ENCODE measurements at regions not wholly inside any gene's neighbourhood (a gene's known extent, or its start where the extent isn't known, plus 50 kb on each side); places are given as distances from the start of the nearest gene placed in this dataset.

GRCh38 chr11:112801817-112802088, 159.5 kb upstream of the NCAM1 start (continued):
- no peak for TF ChIP-seq ZBTB1 (CRISPR knock-in tag; IDR thresholded peaks at IDR 0.05; ENCODE audit: borderline replicate concordance)
- TF ChIP-seq NR3C1 (CRISPR knock-in tag; IDR thresholded peaks at IDR 0.05): no peak

GRCh38 chr11:112805658-112806057, 155.6 kb upstream of the NCAM1 start:
- no peak overlapping the region for H3K27ac ChIP-seq (ENCODE audit: extremely low read length, insufficient read depth, low read length)
- no peak for DNase-seq (ENCODE audit: low spot score)
- POLR2A ChIA-PET: no interaction called here
- H3K4me2 ChIP-seq (ENCODE audit: low read depth, low read length): no peak overlapping the region
- H4K20me1 ChIP-seq (ENCODE audit: insufficient read depth, low read length): no peaks in the 10 kb centered on the region
- no CpG with 5 or more reads among the region's 3 CpGs for WGBS (ENCODE audit: low lambda C conversion rate)
- FAIRE-seq: no peak
- no peaks in the 10 kb centered on the region for H3K4me1 ChIP-seq (ENCODE audit: insufficient read depth, low read length)
- H3K79me2 ChIP-seq (ENCODE audit: insufficient read depth, low read length): no peaks in the 10 kb centered on the region
- no peaks in the 10 kb centered on the region for H3K36me3 ChIP-seq (replicated peaks in 1 of 2; ENCODE audit: control insufficient read depth in 1 of 2, insufficient read depth in 2 of 2, low read length in 2 of 2)
- no peak for ATAC-seq
- H3K4me3 ChIP-seq (replicated peaks in 1 of 3; ENCODE audit: insufficient read depth in 1 of 3, low read depth in 2 of 3, low read length in 3 of 3): no peak overlapping the region
- intact Hi-C loops (cut with micrococcal nuclease; ENCODE audit: unreplicated experiment): no loop called here
- H3K9me3 ChIP-seq (ENCODE audit: low read length): no peaks in the 10 kb centered on the region
- TF ChIP-seq ZNF766 (CRISPR knock-in tag; IDR thresholded peaks at IDR 0.05; ENCODE audit: borderline replicate concordance): no peak
- TF ChIP-seq JUND (CRISPR knock-in tag; IDR thresholded peaks at IDR 0.05): no peak
- TF ChIP-seq ZNF274 (CRISPR knock-in tag; IDR thresholded peaks at IDR 0.05): no peak
- no peak for TF ChIP-seq ZNF180 (CRISPR knock-in tag; IDR thresholded peaks at IDR 0.05; ENCODE audit: borderline replicate concordance, low read depth)
- no peak for TF ChIP-seq PTBP1 (IDR thresholded peaks at IDR 0.05; ENCODE audit: low read depth, low read length, poor library complexity, severe bottlenecking)
- TF ChIP-seq SMAD9 (CRISPR knock-in tag; IDR thresholded peaks at IDR 0.05): no peak
- TF ChIP-seq MAZ (IDR thresholded peaks at IDR 0.05; ENCODE audit: borderline replicate concordance, low read depth, low read length): no peak
- no peak for TF ChIP-seq MAZ (CRISPR knock-in tag; IDR thresholded peaks at IDR 0.05; ENCODE audit: low read depth)
- TF ChIP-seq MYNN (CRISPR knock-in tag; IDR thresholded peaks at IDR 0.05; ENCODE audit: low read depth): no peak
- no peak for TF ChIP-seq ZNF775 (CRISPR knock-in tag; IDR thresholded peaks at IDR 0.05; ENCODE audit: borderline replicate concordance)
- H3K9ac ChIP-seq (ENCODE audit: insufficient read depth, low read depth, low read length): no peak overlapping the region
- in situ Hi-C loops (cut with HindIII; ENCODE audit: extremely low pct_ligation_motif_present, low pct_unique_long_range_greater_than_20kb): no loop called here
- no TSS peak for BruUV-seq (replicated peaks)
- H3K27me3 ChIP-seq (ENCODE audit: control insufficient read depth in 1 of 2, insufficient read depth in 2 of 2, low read length in 2 of 2): no peaks in the 10 kb centered on the region
- CTCF ChIA-PET (ENCODE audit: low intra/inter-chr PET ratio, low total read pairs): no interaction called here
- H2AFZ ChIP-seq (ENCODE audit: low read length): no peak overlapping the region

Measured in HepG2 (cell line).